ENCODE measurements at regions not wholly inside any gene's neighbourhood (a gene's known extent, or its start where the extent isn't known, plus 50 kb on each side); places are given as distances from the start of the nearest gene placed in this dataset.
"Not testable (repeated sequence)": the region's sequence is repeated elsewhere in the genome, so short reads cannot be mapped to it uniquely, and the experiment has no call there.

DNA sequence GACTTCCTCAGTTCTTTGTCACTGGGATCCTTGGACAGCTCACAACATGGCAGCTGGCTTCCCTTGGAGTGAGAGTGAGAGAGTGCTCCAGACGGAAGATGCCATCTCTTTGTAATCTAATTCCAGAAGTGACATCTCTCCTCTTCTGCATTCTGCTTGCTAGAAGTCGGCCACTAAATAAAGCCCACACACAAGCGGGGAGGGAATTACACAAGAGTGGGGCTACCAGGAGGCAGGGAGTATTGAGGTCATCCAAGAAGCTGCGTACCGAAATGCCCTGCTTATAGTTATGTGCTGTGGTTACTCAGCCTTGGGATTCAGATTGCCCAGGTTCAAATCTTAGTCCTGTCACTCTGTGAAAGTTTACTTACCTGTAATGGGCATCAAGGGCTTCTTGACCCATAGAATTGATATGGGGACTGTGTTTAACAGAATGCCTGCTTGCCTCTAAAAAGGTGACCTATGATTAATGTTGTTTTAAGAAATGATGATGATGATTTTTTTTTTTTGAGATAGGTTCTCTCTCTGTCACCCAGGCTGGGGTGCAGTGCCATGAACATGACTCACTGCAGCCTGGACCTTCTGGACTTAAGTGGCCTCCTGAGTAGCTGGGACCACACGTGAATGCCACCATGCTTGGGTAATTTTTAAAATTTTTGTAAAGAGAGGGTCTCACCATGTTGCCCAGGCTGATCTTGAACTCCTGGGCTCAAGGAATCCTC lies 120.9 kb upstream of the HS3ST2 start:
- no peaks in the 10 kb centered on the region for H3K9me3 ChIP-seq
- no peak for DNase-seq (ENCODE audit: low spot score in 2 of 2)
- no peak overlapping the region for H3K27ac ChIP-seq
- intact Hi-C loops (cut with DNase I; ENCODE audit: low total_unique reads) = no loop called here
- no peaks in the 10 kb centered on the region for H3K4me1 ChIP-seq
- TF ChIP-seq POLR2A (IDR thresholded peaks at IDR 0.05) = no peak
- TF ChIP-seq POLR2AphosphoS5 (IDR thresholded peaks at IDR 0.05) = no peak
- TF ChIP-seq, protein P1, sequence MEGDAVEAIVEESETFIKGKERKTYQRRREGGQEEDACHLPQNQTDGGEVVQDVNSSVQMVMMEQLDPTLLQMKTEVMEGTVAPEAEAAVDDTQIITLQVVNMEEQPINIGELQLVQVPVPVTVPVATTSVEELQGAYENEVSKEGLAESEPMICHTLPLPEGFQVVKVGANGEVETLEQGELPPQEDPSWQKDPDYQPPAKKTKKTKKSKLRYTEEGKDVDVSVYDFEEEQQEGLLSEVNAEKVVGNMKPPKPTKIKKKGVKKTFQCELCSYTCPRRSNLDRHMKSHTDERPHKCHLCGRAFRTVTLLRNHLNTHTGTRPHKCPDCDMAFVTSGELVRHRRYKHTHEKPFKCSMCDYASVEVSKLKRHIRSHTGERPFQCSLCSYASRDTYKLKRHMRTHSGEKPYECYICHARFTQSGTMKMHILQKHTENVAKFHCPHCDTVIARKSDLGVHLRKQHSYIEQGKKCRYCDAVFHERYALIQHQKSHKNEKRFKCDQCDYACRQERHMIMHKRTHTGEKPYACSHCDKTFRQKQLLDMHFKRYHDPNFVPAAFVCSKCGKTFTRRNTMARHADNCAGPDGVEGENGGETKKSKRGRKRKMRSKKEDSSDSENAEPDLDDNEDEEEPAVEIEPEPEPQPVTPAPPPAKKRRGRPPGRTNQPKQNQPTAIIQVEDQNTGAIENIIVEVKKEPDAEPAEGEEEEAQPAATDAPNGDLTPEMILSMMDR (IDR thresholded peaks at IDR 0.05) = no peak
- H3K4me3 ChIP-seq = no peak overlapping the region
- no peaks in the 10 kb centered on the region for H3K36me3 ChIP-seq
- no peaks in the 10 kb centered on the region for H3K27me3 ChIP-seq

- no peak overlapping the region for H3K27ac ChIP-seq
These were observed 120.2 kb upstream of the HS3ST2 start for GRCh38 chr16:22693638-22694340.

GRCh38 chr16:22694887-22695382 lies 119.0 kb upstream of the HS3ST2 start:
- H3K27ac ChIP-seq = peak overlapping the region in 1 of 2 donors; percentile 73
- no peak for TF ChIP-seq POLR2A (IDR thresholded peaks at IDR 0.05)
- TF ChIP-seq POLR2AphosphoS5 (IDR thresholded peaks at IDR 0.05) = no peak
- TF ChIP-seq, protein P1 (IDR thresholded peaks at IDR 0.05) = no peak
- H3K9me3 ChIP-seq = no peaks in the 10 kb centered on the region
- peak overlapping the region in 1 of 3 donors; percentile 15 for H3K4me3 ChIP-seq
- H3K27me3 ChIP-seq = no peaks in the 10 kb centered on the region
- no peak for DNase-seq (ENCODE audit: low spot score in 2 of 2)
- H3K36me3 ChIP-seq = no peaks in the 10 kb centered on the region
- intact Hi-C loops (cut with DNase I; ENCODE audit: low total_unique reads) = no loop called here
- no peaks in the 10 kb centered on the region for H3K4me1 ChIP-seq

More at GRCh38 chr16:22693638-22694340, 120.2 kb upstream of the HS3ST2 start:
- TF ChIP-seq, protein P1 (IDR thresholded peaks at IDR 0.05) = no peak
- no peak for TF ChIP-seq POLR2A (IDR thresholded peaks at IDR 0.05)
- no peak for TF ChIP-seq POLR2AphosphoS5 (IDR thresholded peaks at IDR 0.05)
- no peaks in the 10 kb centered on the region for H3K27me3 ChIP-seq
- no peaks in the 10 kb centered on the region for H3K9me3 ChIP-seq
- no peak for DNase-seq (ENCODE audit: low spot score in 2 of 2)
- H3K4me1 ChIP-seq = no peaks in the 10 kb centered on the region
- H3K36me3 ChIP-seq = no peaks in the 10 kb centered on the region
- H3K4me3 ChIP-seq = no peak overlapping the region
- intact Hi-C loops (cut with DNase I; ENCODE audit: low total_unique reads) = no loop called here

DNA sequence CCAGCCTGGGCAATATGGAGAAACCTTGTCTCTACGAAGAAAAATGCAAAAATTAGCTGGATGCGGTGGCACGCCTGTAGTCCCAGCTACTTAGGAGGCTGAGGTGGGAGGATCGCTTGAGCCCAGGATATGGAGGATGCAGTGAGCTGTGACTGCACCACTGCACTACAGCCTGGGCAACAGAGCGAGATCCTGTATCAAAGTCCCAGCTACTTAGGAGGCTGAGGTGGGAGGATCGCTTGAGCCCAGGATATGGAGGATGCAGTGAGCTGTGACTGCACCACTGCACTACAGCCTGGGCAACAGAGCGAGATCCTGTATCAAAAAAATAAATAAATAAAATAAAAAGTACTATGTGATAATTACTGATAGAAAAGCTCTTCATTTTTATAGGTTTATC lies 118.2 kb upstream of the HS3ST2 start:
- H3K27me3 ChIP-seq; H3K4me1 ChIP-seq; H3K36me3 ChIP-seq; DNase-seq (ENCODE audit: low spot score in 2 of 2); H3K4me3 ChIP-seq; intact Hi-C loops (cut with DNase I; ENCODE audit: low total_unique reads); H3K9me3 ChIP-seq: not testable (repeated sequence)
- peak overlapping the region in 1 of 2 donors; percentile 73 for H3K27ac ChIP-seq

GRCh38 chr16:22699356-22699755 lies 114.6 kb upstream of the HS3ST2 start:
- intact Hi-C loops (cut with DNase I; ENCODE audit: low total_unique reads) = no loop called here
- H3K27ac ChIP-seq = no peak overlapping the region
- TF ChIP-seq, protein P1 (IDR thresholded peaks at IDR 0.05) = no peak
- TF ChIP-seq POLR2AphosphoS5 (IDR thresholded peaks at IDR 0.05) (no peak), POLR2A (IDR thresholded peaks at IDR 0.05) (no peak)

More at GRCh38 chr16:22699356-22699755, 114.6 kb upstream of the HS3ST2 start:
- H3K36me3 ChIP-seq = no peaks in the 10 kb centered on the region
- DNase-seq (ENCODE audit: low spot score in 2 of 2) = no peak
- no peaks in the 10 kb centered on the region for H3K9me3 ChIP-seq
- H3K4me3 ChIP-seq = no peak overlapping the region
- H3K27me3 ChIP-seq = no peaks in the 10 kb centered on the region
- no peaks in the 10 kb centered on the region for H3K4me1 ChIP-seq
